GM12873 (cell line): ENCODE measurements at regions not wholly inside any gene's neighbourhood (a gene's known extent, or its start where the extent isn't known, plus 50 kb on each side); places are given as distances from the start of the nearest gene placed in this dataset.

Experiments
- TF ChIP-seq, protein P1 (sequence below): IDR thresholded peaks from 2 replicates; pipeline ENCODE4 v1.5.1; 2012; ENCODE audit warnings: low read depth, mild to moderate bottlenecking, moderate library complexity, low read length, control low read depth; ENCODE audit not compliant: insufficient read depth; ENCODE audit errors: missing control alignments

DNA sequence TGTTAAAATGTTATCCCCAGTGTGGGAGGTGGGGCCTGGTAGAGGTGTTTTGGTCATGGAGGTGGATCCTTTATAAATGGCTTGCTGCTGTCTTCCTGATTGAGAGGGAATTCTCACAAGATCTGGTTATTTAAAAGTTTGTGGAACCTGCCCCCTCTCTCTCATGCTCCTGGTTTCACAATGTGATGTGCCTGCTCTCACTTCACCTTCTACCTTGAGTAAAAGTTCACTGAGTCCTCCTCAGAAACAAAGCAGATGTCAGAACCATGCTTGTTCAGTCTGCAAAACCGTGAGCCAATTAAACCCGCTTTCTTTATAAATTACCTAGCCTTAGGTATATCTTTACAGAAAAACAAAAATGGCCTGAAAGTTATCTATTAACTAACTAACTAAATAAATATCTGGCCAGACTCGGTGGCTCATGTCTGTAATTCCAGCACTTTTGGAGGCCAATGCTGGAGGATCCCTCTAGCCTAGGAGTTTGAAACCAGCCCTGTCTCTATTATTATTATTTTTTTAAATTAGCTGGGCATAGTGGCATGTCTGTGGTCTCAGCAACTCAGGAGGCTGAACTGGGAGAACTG, 1067.4 kb downstream of the CDH9 start:
- TF ChIP-seq, protein P1, sequence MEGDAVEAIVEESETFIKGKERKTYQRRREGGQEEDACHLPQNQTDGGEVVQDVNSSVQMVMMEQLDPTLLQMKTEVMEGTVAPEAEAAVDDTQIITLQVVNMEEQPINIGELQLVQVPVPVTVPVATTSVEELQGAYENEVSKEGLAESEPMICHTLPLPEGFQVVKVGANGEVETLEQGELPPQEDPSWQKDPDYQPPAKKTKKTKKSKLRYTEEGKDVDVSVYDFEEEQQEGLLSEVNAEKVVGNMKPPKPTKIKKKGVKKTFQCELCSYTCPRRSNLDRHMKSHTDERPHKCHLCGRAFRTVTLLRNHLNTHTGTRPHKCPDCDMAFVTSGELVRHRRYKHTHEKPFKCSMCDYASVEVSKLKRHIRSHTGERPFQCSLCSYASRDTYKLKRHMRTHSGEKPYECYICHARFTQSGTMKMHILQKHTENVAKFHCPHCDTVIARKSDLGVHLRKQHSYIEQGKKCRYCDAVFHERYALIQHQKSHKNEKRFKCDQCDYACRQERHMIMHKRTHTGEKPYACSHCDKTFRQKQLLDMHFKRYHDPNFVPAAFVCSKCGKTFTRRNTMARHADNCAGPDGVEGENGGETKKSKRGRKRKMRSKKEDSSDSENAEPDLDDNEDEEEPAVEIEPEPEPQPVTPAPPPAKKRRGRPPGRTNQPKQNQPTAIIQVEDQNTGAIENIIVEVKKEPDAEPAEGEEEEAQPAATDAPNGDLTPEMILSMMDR = no peak

DNA sequence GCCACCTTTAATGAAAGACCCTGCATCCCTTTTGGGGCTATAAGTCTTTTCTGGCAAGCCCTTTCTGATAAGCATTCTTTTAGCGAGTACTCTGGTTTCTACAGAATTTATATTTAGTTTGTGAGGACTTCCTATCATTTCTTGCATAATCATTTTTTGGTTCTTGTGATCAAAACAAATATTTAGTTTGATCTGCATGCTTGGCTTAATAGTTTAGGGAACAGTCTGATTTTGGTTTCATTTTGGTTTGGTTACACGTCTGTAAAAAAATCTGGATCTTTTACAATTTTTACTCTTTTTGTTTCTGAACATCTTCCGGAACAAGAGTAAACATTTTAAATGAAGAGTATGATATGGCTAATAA, 1074.4 kb downstream of the CDH9 start:
- TF ChIP-seq, protein P1 = no peak

DNA sequence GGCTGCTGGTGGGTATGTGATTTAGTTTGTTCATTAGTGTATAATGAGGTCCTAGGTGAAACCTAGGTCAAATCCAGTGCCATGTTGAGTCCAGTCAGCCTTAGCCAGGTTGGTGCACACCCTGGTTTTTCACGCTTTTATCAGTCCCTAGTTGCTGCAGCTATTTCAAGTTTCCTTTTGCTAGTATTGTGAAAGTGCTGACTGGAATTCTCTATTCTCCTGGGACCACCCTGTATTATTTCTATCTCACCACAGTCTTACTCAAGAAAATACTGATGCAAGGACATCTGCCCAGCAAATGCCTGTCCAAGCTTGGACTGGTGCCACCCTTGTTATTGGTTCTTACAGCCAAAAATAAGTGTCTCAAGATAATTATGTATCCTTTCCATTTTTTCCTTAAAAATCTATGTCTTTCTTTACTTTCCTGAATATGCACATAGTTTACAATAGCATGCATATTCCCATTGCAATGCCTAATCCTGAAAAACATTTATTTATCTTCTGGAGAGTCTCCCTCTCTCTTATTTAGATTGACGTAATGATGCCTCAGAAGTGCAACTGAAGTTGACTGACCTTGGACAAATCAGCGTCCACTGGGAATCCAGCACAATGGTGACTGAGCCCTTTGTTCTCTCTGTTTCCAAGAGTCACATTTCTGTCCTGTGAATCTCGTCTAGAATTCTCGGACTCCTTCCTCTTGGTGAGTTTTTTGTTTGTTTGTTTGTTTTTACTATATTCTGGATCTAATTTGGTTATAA, 1075.0 kb downstream of the CDH9 start:
- TF ChIP-seq, protein P1 = no peak

DNA sequence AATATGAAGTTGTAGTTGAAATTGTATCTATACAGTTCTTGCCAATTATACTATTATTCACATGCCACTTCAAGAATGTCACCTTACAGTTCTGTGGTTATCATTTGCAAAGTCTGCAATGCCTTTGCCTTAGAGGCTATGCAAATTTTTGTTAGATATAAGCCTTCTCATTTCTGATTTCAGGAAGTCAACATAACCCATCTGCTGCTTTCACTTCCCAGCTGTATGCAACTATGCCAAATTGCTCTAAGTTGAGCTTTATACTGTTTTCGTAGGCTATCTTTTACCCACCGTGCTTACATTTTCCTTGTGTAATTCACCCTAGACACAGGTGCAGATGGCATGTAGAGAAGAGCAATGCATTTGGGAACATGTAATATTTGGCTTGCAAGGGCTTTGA, 1083.0 kb downstream of the CDH9 start:
- TF ChIP-seq, protein P1 = no peak

DNA sequence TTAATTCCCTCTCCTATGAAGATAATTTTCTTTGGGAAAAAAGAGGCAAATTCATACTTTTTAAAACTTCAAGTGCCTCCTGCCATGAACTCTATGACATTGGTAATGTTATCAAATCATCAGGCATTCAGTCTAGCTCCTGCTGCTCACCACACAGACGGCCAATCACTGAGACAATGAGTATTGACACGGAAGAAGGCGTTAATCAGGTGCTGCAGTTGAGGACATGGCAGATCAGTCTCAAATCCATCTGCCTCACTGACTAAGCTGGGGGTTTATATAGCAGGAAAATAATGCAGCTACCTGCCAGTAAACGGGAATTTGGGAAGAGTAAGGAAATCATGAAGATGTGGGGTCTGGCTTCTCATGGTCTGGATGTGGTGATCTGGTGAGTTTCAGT, 1087.7 kb downstream of the CDH9 start:
- TF ChIP-seq, protein P1 = no peak

DNA sequence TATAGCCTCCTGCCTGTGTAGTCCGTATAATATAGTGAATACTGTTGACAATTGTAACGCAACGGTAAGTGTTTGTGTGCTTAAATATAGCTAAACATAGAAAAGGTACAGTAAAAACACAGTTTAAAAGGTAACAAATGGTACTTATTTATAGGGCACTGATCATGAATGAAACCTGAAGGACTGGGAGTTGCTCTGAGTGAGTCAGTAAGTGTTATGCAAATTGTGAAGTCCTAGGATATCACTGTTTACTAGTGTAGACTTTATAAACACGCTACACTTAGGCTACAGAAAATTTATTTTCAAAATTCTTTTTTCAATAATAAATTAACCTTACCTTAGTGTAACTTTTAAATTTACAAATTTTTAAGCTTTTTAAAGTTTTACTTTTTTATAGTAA, 1090.1 kb downstream of the CDH9 start:
- TF ChIP-seq, protein P1 = no peak

DNA sequence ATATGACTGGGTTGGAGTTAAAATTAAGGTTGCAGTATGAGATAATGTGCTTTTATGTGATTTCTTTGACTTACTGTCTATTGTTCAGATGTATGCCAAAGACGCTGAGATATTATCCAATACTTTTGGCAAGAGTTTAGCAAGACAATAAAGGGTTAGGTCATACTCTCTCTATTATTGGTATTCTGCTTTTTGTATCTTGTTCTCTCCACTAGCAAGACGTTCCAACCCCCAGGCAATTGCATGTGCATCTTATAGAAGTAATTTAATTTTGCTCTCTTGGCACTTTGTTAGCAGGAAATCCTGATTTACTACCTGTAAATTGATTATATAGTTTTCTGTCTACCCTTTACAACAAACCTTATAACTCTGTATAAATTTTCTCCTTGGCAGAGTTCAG, 1093.6 kb downstream of the CDH9 start:
- TF ChIP-seq, protein P1 = no peak
